ENCODE measurements at regions not wholly inside any gene's neighbourhood (a gene's known extent, or its start where the extent isn't known, plus 50 kb on each side); places are given as distances from the start of the nearest gene placed in this dataset.

- no peak for TF ChIP-seq EZH2phosphoT487 (IDR thresholded peaks at IDR 0.05; ENCODE audit: borderline replicate concordance, low read length)
- Histone ChIP-seq H3K9me3 (ENCODE audit: low read length) (no peaks in the 10 kb centered on the region), H3K9me2 (replicated peaks; ENCODE audit: low read length) (no peaks in the 10 kb centered on the region), H3K27me3 (ENCODE audit: low read length) (no peaks in the 10 kb centered on the region), H3K4me2 (ENCODE audit: low read length) (no peak overlapping the region), H3K4me1 (ENCODE audit: insufficient read depth, low read length) (no peaks in the 10 kb centered on the region), H3K4me3 (ENCODE audit: low read length) (no peak overlapping the region), H3K36me3 (ENCODE audit: low read depth, low read length) (no peaks in the 10 kb centered on the region), H3K79me2 (ENCODE audit: low read length) (no peaks in the 10 kb centered on the region), H3K27ac (ENCODE audit: low read length) (no peak overlapping the region), H3F3A (ENCODE audit: low read length, unreplicated experiment) (no peaks in the 10 kb centered on the region), H4K20me1 (ENCODE audit: low read length) (no peaks in the 10 kb centered on the region), H2AFZ (ENCODE audit: low read length) (no peak overlapping the region), H3K9ac (ENCODE audit: low read length) (no peak overlapping the region)
- DNase-seq (no peak), ATAC-seq (no peak)
- ChIA-PET CTCF (no interaction called here), POLR2A (ENCODE audit: unreplicated experiment) (no interaction called here)
- intact Hi-C loops (cut with micrococcal nuclease) = no loop called here
- BruUV-seq (replicated peaks) = no TSS peak
Observed at GRCh38 chr10:124300735-124301134, 118.0 kb downstream of the OAT start.

- Histone ChIP-seq H3K4me2 (ENCODE audit: low read length) (no peak overlapping the region), H3K27ac (ENCODE audit: low read length) (no peak overlapping the region), H3F3A (ENCODE audit: low read length, unreplicated experiment) (no peaks in the 10 kb centered on the region), H2AFZ (ENCODE audit: low read length) (no peak overlapping the region), H3K36me3 (ENCODE audit: low read depth, low read length) (no peaks in the 10 kb centered on the region), H3K27me3 (ENCODE audit: low read length) (no peaks in the 10 kb centered on the region), H3K4me1 (ENCODE audit: insufficient read depth, low read length) (no peaks in the 10 kb centered on the region), H4K20me1 (ENCODE audit: low read length) (no peaks in the 10 kb centered on the region), H3K9me3 (ENCODE audit: low read length) (no peaks in the 10 kb centered on the region), H3K9ac (ENCODE audit: low read length) (no peak overlapping the region), H3K79me2 (ENCODE audit: low read length) (no peaks in the 10 kb centered on the region), H3K9me2 (replicated peaks; ENCODE audit: low read length) (no peaks in the 10 kb centered on the region), H3K4me3 (ENCODE audit: low read length) (no peak overlapping the region)
- BruUV-seq (replicated peaks) = no TSS peak
- ChIA-PET CTCF (no interaction called here), POLR2A (ENCODE audit: unreplicated experiment) (no interaction called here)
- TF ChIP-seq EZH2 (IDR thresholded peaks at IDR 0.05; ENCODE audit: low read length, unreplicated experiment) = no peak
- TF ChIP-seq EZH2phosphoT487 (IDR thresholded peaks at IDR 0.05; ENCODE audit: borderline replicate concordance, low read length) = no peak
- no peak for TF ChIP-seq CTCF (conservative IDR thresholded peaks at IDR 0.05; ENCODE audit: low read depth, low read length)
- no peak for ATAC-seq
- DNase-seq = no peak
- intact Hi-C loops (cut with micrococcal nuclease) = no loop called here
Observed at GRCh38 chr10:124300224-124300623, 118.5 kb downstream of the OAT start.

DNA sequence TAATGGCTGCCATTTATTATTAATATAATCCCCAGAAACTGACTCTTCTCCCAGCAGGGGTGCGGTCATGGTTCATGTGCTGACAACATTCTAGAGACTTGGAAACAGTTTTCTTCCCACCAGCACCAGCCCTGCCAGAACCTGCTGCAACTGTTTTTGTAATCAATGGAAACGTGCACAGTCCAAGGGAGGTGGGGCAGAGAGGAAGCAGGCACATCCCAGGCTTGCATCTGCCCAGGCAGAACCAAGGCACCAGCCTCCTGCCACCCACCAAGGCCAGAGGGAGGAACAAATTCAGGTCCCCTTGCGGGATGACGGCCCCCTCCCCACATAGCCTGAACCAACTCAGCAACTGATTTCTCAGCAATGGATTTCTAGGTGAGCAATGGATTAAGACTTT, 119.0 kb downstream of the OAT start:
- Histone ChIP-seq H3K9ac (ENCODE audit: low read length) (no peak overlapping the region), H3K9me3 (ENCODE audit: low read length) (no peaks in the 10 kb centered on the region), H2AFZ (ENCODE audit: low read length) (no peak overlapping the region), H3K79me2 (ENCODE audit: low read length) (no peaks in the 10 kb centered on the region), H3K4me3 (ENCODE audit: low read length) (no peak overlapping the region), H3K9me2 (replicated peaks; ENCODE audit: low read length) (no peaks in the 10 kb centered on the region), H3K27me3 (ENCODE audit: low read length) (no peaks in the 10 kb centered on the region), H3F3A (ENCODE audit: low read length, unreplicated experiment) (no peaks in the 10 kb centered on the region), H3K27ac (ENCODE audit: low read length) (no peak overlapping the region), H4K20me1 (ENCODE audit: low read length) (no peaks in the 10 kb centered on the region), H3K4me2 (ENCODE audit: low read length) (no peak overlapping the region), H3K36me3 (ENCODE audit: low read depth, low read length) (no peaks in the 10 kb centered on the region), H3K4me1 (ENCODE audit: insufficient read depth, low read length) (no peaks in the 10 kb centered on the region)
- ATAC-seq (no peak), DNase-seq (no peak)
- intact Hi-C loops (cut with micrococcal nuclease) = no loop called here
- ChIA-PET POLR2A (ENCODE audit: unreplicated experiment) (no interaction called here), CTCF (no interaction called here)
- TF ChIP-seq EZH2 (IDR thresholded peaks at IDR 0.05; ENCODE audit: low read length, unreplicated experiment) (no peak), EZH2phosphoT487 (IDR thresholded peaks at IDR 0.05; ENCODE audit: borderline replicate concordance, low read length) (no peak), CTCF (conservative IDR thresholded peaks at IDR 0.05; ENCODE audit: low read depth, low read length) (no peak)
- BruUV-seq (replicated peaks) = no TSS peak
